HG03095 (cell line): ENCODE measurements at regions not wholly inside any gene's neighbourhood (a gene's known extent, or its start where the extent isn't known, plus 50 kb on each side); places are given as distances from the start of the nearest gene placed in this dataset.
"Not testable (repeated sequence)": the region's sequence is repeated elsewhere in the genome, so short reads cannot be mapped to it uniquely, and the experiment has no call there.

ENCODE experiments used
- ATAC-seq: cut with Tn5 transposase; IDR thresholded peaks from one replicate; pipeline ENCODE4 v1.9.1; 2021; ENCODE audit warnings: moderate library complexity; ENCODE audit not compliant: unreplicated experiment

DNA sequence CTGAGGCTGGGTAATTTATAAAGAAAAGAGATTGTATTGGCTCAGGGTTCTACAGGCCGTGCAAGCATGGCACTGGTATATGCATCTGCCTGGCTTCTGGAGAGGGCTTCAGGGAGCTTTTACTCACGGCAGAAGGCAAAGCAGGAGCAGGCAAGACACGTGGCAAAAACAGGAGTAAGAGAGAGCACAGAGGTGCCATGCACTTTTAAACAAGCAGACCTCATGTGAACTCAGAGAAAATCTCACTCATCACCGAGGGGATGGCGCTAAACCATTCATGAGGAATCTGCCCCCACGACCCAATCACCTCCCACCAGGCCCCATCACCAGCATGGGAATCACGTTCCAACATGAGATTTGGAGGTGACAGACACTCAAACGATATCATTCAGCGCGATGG, 400.7 kb upstream of the RUNX1 start:
- ATAC-seq = no peak

DNA sequence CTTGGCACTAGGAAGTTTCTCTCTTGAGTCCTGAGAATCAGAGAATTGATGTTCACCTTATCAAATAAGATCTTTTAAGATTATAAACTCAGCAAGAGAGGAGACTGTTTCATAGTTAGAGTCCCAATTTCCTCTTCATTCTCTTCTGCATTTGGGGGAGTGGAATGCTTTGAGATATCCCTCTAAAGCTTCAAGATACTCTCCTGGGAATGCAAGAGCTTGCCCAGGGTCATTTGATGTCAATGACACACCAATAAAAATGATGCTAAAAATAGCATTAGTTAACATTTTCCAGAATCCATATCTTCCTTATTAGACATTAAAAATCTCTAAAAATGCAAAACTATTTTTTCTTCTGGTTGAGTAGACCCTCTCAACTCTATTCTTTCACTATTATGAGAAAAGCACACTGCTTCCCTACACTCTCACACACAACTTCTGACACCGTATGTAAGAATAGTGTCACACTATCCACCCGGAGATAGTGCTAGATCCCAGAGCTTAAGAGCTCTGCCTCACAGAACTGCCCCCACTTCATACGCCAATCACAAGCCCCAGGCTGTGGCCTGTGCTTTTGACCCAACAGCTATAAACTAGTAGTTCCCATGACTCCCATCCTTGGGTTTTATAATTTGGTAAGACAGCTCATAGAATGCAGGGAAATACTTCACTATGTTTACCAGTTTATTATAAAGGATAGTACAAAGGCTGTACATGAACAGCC, 399.9 kb upstream of the RUNX1 start:
- no peak for ATAC-seq

DNA sequence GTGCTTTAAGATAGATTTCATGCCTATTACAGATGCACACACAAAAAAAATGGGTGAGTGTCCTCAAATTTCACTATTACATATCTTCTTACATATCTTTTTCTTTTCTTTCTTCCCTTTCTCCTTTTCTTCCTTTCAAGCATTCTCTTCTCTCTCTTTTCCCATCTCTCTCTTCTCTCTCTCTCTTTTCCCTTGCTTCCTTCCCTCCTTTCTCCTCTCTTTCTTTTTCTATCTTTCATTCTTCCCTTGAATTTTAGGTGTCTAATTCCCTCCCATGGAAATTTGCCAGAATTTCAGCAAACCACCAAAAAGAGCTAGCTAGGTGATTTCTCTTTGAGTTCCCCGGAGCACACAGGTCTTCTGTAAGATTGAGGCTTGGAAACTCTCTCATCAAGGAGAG, 395.3 kb upstream of the RUNX1 start:
- ATAC-seq = no peak

DNA sequence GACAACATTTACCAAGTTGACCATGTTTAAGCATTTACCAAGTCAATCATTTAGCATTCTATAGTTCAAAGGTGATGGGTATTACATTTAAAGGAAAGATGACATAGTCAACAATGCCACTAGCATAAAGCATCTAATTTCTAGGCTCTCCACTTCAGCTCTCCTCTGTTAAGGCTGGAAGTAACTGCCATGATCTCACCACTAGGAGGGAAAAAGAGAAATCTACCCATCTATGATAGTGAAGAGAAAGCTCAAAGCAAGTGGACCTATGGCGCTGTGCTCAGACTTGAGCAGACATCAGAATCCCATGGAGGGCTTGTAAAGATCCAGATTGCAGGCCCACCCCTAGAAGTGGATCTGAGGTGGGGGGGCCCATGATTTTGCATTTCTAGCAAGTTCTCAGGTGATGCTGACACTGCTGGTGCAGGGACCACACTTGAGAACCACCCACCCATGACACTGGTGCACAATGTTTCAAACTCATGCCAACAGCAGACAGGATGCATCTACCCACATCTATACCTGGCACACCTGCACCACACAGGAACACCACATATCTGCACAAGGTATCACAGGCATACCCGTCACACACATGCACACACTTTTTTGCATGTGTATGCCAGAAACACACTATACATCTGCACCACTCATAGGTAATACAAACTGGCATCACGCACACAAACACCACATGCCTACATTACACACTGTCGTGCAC, 392.9 kb upstream of the RUNX1 start:
- no peak for ATAC-seq

DNA sequence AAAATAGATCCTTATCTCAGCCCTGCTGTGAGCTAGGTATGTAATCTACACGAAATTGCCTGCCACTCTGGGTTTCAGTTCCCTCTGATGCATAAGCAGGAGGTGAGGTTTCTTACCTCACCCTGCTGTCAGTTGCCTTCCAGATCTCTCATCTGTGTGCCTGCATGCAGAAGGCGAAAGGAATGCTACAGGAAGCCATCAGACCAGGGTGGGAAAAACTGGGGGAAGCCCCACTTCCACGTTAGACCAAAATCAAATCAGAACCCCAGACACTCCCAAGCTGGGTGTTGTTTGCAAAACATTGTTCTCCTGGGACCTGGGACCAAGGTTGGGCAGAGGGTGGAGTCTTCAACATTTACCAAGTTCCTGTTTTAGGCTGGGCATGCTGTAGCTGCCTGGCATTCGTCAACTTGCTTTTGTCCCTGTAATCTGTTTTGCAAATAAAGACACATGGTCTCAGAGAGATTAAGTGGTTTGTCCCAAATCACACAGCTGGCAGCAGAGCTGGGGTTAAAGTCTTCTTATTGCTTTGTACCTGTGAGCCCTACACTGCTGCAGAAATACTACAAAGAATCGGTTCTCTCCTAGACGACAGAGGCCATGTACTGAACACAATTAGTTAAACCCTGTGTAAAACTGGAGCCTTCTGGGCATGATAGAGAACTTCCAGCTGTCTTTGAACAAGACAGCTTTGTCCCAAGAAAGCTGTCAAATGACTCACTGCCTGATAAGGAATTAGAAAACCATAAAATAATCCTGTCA, 389.7 kb upstream of the RUNX1 start:
- no peak for ATAC-seq

DNA sequence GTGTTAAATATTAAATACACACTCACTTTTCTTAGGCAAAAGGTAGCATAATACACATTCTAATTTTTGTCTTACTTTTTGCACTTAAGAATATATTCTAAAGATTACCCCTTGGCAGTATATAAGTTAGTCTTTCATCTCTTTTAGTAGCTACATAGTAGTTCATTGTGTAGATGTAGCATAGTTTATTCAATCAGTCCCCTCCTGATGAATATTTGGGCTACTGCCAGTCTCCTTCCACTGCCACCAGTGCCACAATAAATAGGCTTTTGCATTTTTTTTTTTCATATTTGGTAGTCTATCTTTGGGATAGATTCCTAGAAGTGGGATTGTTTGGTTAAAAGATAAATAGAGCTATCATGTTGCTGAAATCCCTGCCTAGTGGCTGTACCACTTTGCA, 388.8 kb upstream of the RUNX1 start:
- no peak for ATAC-seq

DNA sequence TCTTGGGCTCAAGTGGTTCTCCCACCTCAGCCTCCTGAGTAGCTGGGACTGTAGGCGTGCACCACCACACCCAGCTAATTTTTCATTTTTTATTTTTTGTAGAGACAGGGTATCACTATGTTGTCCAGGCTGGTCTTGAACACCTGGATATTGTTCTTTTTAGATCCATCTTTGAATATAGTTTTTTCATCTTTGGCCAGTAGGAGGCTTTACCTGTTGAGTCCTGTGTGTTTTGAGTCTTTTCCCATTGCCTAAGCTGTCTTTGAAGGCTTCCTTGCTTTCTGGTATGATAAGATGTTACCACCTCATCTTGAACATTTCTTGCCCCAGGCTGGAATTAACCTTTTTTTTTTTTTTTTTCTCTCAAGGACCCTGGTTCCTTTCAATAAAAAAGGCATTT, 387.8 kb upstream of the RUNX1 start:
- ATAC-seq = no peak

DNA sequence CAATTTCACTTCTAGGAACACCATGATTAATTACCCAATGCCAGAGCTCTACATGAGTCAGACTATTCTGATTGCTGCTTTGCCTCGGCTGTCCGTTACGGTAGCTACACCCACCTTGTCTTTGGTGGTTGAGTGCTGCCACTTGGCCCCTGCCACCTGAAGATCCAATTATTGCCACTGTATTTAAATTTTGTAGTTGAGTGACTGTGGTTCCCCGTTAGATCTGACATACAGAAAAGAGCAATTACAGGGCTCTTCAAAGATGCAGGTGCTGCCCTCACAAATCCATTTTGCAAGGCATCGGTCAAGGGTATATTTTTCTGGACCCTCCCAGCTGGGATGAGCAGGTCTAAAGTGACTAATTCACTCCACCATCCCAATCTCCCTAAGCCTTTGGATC, 383.5 kb upstream of the RUNX1 start:
- ATAC-seq = not testable (repeated sequence)

DNA sequence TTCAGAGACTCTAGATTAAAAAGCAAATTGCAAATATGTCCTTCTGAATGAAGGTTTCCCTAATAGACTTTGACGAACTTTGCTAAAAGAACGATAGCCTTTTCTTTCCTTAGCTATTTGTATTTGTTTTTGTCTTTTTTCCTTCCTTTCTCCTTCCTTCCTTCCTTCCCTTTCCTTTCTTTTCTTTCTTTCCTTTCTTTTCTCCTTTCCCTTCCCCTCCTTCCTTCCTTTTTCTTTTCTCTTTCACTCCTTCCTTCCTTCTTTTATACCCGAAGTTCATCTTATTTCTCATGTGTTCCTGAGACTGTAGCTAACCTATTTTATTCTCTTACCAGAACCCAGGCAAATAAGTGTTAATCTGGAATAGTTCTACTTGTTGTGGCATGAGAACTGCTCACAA, 381.2 kb upstream of the RUNX1 start:
- no peak for ATAC-seq

DNA sequence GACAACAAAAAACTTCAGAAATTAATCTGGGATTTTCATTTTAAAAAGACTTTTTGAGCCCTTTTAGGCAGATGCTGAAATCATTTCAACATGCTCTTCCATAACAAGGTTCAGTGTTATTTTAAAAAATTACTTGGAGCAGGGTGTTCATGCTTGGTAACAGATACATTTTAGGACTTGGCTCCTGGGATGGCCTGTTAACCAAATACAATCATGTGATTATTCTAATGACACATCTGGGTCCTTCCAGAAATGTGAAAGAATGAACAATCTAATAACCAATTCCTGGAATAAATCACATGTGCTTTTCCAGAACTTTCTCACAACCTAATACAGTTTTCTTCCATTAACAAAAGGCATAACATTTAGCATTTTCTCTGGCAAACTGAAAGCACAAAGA, 379.8 kb upstream of the RUNX1 start:
- no peak for ATAC-seq

DNA sequence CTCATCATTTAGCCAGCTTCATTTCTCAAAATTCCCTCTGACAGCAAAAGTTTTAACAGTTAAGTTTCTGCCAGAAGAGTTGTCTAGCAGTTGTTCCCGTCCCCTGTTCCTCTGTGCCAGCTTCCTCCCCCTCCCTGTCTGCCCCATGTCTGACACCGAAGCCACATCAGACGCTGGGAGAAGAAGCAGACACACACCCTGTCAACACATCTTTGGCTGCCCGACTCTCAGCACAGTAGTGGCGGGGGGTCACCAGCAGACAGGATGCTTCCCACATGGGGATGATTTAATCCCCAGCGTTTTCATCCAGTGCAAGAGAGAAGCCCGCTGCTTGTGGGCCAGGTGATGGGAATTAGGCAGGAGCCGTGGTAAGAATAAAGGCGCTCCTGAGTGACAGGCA, 379.4 kb upstream of the RUNX1 start:
- no peak for ATAC-seq

DNA sequence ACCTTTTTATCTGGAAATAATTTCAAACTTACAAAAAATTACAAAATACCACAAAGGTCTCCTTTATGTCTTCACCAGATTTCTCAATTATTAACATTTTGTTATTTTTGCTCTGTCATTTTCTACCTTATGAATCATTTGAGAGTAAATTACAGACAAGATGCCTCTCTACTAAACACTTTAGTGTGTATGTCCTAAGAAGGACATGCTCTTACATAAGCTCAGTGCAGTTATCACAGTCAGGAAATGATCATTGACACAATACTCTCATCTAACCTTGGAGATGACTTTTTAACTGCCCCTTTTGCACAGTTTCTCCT, 378.9 kb upstream of the RUNX1 start:
- ATAC-seq = no peak

DNA sequence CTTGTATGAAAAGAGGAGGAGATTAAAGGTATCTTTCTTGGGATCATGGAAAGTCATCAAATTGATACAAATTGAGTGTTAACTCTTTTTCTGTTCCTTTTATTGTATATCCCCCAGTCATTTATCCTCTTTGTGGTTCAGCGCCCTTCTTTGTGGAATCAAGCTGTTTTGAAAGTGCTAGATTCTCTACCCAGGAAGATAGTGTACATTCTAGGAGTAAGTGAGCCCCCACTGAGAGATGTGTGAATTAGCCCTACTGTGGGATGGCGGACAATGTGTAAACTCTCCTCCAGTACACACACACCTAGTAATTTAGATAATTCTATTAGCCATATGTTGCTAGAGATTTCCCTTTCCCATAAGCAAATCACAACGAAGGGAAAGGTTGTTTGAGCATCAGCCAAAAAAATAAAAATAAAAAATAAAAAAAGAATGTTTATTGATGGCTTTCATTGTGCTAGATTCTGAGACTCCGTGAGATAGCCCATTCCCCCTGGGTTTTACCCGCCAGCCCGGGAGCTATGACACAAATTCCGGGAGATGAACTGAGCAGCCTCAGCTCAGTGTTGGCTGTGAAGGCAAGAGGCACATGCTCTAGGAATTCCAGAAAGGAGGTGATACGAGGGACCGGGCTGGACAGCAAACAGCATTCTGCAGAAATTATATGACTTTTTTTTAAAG, 378.4 kb upstream of the RUNX1 start:
- no peak for ATAC-seq

DNA sequence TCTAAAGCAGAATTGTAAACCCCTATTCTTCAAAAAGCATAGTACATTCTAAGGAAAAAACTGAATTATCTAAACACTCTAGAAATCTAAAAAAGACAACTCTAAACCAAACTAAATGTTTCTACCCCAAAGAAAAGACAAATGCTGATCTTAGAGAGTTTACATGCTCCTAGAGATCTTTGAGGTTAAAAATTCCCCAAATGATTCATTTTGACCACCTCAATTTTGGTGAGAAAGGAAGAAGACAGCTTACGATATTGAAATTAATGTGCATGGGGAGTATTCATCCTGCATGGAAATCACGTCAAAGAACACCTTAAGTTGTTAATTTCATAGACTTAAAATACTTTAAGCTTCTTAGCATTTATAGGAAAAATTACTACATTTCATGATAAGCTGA, 377.8 kb upstream of the RUNX1 start:
- ATAC-seq = no peak

DNA sequence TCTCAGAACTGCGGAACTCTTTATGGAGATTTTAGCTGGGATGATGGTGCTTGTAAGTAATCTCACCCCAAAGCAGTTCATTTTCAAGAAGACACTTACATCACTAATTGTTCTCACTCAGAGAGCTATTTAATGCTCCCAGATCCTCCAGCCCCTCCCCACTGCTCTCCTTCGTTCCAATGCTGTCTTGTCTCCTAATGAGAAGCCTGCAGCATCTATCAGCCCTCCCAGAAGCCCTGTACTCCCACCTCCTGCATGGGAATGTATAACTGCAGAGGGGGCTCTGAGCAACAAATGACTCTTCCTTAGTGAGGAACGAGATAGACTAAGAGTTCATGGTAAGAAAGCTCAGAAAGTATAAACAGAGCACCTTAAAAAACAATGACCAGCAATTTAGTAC, 377.4 kb upstream of the RUNX1 start:
- ATAC-seq = no peak

DNA sequence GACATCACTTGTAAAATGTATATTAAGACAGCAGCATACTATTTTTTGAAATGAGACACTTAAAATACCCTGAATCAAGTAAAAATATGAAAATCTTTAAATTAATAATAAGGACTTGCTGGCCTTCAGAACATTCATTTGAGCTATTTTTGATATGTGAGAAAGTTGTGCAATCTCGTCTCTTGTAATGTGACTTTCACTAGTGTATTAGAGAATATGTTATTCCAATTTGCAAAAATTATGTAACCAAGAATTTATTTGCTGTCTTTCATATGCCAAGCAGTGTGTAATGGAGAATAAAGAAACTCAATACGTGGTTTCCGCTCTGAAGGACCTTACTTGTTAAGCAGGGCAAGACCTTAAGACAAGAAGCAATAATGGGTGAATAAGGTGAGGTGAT, 375.0 kb upstream of the RUNX1 start:
- no peak for ATAC-seq

DNA sequence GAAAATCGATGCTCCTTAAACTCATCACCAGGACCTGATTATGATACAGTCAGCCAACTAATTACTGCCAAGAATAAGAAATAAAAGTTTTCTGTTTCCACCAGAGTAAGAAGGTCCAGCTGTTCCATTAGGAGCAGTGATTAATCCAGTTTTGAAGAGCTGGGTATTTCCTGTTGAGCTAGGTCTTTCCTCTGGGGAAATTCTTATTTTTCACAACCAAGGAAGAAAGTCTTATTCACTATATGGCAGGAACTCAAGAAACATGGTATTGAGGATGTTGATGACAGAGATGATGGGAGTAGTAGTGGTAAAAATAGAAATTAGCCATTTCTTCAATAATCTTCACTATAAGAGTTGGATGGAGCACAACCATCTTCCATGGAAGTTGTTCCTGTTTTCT, 374.6 kb upstream of the RUNX1 start:
- no peak for ATAC-seq

DNA sequence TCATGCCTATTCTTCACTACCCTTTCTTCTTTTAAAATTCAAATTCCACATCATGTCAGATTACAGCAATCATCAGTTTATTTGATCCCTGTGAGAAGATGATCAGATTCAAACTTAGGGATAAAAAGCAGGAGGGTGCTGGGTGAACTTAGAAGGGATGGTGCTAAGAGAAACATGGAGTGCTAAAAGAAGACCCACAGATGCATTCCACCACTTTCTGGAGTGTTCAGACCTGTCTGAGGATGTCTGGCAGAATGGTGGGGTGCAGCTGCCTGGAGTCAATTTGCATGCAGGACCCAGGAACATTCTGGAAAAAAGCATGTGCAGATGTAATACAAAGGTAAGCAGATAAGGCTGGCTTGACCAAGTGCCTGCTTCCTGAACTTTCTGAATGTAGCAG, 372.9 kb upstream of the RUNX1 start:
- ATAC-seq = no peak

DNA sequence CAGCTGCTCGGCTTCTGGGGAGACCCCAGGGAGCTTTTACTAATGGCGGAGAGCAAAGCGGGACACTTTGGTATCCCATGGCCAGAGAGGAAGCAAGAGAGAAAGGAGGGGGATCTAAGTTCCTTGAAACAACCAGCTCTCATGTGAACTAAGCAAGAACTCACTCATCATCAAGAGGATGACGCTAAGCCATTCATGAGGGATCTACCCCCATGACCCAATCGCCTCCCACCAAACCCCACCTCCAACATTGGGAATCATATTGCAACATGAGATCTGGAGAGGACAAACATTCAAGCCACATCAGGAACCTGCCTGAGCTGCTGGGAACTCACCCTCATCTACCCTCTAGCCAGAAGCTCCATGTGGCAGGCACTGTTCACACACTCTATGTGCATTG, 372.1 kb upstream of the RUNX1 start:
- no peak for ATAC-seq

DNA sequence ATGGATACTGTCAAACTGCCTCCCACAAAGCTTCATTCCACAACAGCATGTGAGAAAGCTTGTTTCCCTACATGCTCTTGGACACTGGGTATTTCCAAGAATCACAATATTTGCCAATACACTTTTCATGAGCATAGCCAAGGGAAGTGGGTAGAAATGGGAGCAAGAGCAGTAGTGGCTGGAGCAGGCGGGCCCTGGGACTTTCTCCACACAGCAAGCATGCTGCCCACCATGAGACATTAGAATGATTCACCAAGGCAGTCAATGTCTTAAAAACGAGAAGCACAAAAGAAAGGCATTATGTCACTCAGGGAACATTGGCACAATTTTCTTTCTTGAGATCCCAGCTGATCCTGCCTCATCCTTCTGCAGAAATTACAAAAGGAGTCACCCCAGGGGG, 371.6 kb upstream of the RUNX1 start:
- no peak for ATAC-seq

DNA sequence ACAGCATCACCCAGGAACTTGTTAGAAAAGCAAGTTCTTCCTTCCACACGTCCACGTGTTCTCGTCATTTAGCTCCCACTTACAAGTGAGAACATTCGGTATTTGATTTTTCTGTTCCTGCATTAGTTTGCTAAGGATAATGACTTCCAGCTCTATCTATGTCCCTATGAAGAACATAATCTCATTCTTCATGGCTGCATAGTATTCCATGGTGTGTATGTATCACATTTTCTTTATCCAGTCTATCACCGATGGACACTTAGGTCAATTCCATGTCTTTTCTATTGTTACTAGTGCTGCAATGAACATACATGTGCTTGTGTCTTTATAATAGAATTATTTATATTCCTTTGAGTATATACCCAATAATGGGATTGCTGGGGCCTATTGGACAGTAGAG, 368.7 kb upstream of the RUNX1 start:
- no peak for ATAC-seq
